Esophagus squamous epithelium (tissue), 5 donors: ENCODE measurements at regions not wholly inside any gene's neighbourhood (a gene's known extent, or its start where the extent isn't known, plus 50 kb on each side); places are given as distances from the start of the nearest gene placed in this dataset.

Experiments used
- DNase-seq: peaks from one replicate; lab custom pipeline; 2025; lab: John Stamatoyannopoulos, UW
- H3K27ac ChIP-seq, 4 donors: fragments of 200-600 bp; sonication (generic); one replicate each; pipeline ENCODE4 v1.5.1; 2016 to 2019; ENCODE audit warnings: mild to moderate bottlenecking in 1 of 4
- H3K27me3 ChIP-seq, 4 donors: fragments of 200-600 bp; sonication (generic); 1 replicate in 3 of 4; 2 replicates in 1 of 4; pipeline versions ENCODE4 v1.5.1 to v1.6.0; 2017 to 2021; ENCODE audit warnings: antibody characterized with exemption in 1 of 4
- H3K36me3 ChIP-seq, 3 donors: fragments of 200-600 bp; sonication (generic); one replicate each; pipeline ENCODE4 v1.5.1; 2016 to 2019
- H3K4me1 ChIP-seq, 3 donors: fragments of 200-600 bp; sonication (generic); one replicate each; pipeline ENCODE4 v1.5.1; 2017 to 2019
- H3K4me3 ChIP-seq, 4 donors: fragments of 200-600 bp; sonication (generic); 1 replicate in 3 of 4; 2 replicates in 1 of 4; pipeline ENCODE4 v1.5.1; 2016 to 2019; ENCODE audit warnings: mild to moderate bottlenecking in 2 of 4, moderate library complexity in 1 of 4
- H3K9me3 ChIP-seq, 3 donors: fragments of 200-600 bp; sonication (generic); one replicate each; pipeline ENCODE4 v1.5.1; 2016 to 2019
- POLR2A ChIP-seq, 4 donors: fragments of 450-650 bp; IDR thresholded peaks; one replicate each; pipeline ENCODE4 v1.6.1; 2017; ENCODE audit warnings: antibody characterized with exemption in 4 of 4, mild to moderate bottlenecking in 4 of 4, moderate library complexity in 3 of 4
- WGBS, 2 donors: methylation state at CpG; one replicate each; pipeline ENCODE4 v1.1.5; 2018; 5-methylcytosine and 5-hydroxymethylcytosine counted together
- intact Hi-C: fragments of 100-400 bp; cut with DNase I; formaldehyde crosslinking; loops from one replicate; pipeline ENCODE4 v1.15.0; 2022
- TF ChIP-seq, protein P1 (sequence below), 6 experiments: fragments of 450-650 bp in 4 of 6; fragments of 200-600 bp in 2 of 6; sonication (generic) in 2 of 6; IDR thresholded peaks; one replicate each; pipeline ENCODE4 v1.5.1; 2016 to 2019; ENCODE audit warnings: antibody characterized with exemption in 6 of 6, mild to moderate bottlenecking in 4 of 6, moderate library complexity in 4 of 6
- donor health status: DM: yes; HTN: yes; CAD: no.

DNA sequence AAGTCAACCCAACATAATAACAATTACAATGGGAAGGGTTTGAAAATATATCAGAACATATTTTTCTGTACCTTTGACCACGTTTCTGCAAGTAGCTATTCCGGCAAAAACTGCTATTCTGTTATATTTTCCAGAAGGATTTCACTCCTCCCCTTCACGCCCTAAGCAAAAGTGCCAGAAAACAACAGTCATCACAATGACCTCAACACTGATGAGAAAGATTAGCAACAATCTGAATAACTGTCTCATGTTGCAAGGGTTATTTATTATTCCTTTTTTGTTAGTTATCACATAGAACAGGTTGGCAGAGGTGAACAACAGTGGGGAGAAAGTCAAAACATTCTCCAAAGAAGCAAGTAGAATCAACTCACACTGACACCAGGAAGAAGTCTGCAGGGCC is 269.4 kb upstream of the ARRDC4 start:
- intact Hi-C loops = no loop called here
- Histone ChIP-seq H3K4me3 (no peak overlapping the region), H3K4me1 (no peaks in the 10 kb centered on the region), H3K27ac (no peak overlapping the region), H3K9me3 (no peaks in the 10 kb centered on the region), H3K27me3 (no peaks in the 10 kb centered on the region), H3K36me3 (no peaks in the 10 kb centered on the region)
- WGBS, 2 donors = 62 to 67% methylated on average over 3 of the region's 3 CpGs
- no peak for DNase-seq
- TF ChIP-seq POLR2A (IDR thresholded peaks at IDR 0.05) = no peak
- TF ChIP-seq, protein P1, sequence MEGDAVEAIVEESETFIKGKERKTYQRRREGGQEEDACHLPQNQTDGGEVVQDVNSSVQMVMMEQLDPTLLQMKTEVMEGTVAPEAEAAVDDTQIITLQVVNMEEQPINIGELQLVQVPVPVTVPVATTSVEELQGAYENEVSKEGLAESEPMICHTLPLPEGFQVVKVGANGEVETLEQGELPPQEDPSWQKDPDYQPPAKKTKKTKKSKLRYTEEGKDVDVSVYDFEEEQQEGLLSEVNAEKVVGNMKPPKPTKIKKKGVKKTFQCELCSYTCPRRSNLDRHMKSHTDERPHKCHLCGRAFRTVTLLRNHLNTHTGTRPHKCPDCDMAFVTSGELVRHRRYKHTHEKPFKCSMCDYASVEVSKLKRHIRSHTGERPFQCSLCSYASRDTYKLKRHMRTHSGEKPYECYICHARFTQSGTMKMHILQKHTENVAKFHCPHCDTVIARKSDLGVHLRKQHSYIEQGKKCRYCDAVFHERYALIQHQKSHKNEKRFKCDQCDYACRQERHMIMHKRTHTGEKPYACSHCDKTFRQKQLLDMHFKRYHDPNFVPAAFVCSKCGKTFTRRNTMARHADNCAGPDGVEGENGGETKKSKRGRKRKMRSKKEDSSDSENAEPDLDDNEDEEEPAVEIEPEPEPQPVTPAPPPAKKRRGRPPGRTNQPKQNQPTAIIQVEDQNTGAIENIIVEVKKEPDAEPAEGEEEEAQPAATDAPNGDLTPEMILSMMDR (IDR thresholded peaks at IDR 0.05) = no peak

DNA sequence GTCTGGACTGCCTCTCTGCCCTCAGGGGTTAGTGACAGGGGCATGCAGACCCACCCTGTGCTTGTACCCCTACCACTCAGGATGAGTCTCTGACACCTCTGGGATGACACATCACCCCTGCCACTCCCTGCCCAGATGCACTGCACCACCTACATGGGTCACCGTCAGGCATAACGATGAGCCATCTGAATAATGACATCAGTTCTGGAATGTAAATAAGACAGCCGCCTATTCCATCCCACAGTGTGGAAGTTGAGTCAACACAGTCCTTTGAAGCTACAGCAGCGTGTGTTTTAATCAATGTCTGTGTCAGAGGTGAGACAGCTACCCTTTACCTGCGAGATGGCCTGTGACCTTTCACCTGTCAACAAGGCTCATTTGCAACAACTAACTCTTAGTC is 268.7 kb upstream of the ARRDC4 start:
- Histone ChIP-seq H3K4me1 (no peaks in the 10 kb centered on the region), H3K36me3 (no peaks in the 10 kb centered on the region), H3K27me3 (no peaks in the 10 kb centered on the region), H3K4me3 (no peak overlapping the region), H3K27ac (no peak overlapping the region), H3K9me3 (no peaks in the 10 kb centered on the region)
- TF ChIP-seq POLR2A (IDR thresholded peaks at IDR 0.05) = no peak
- TF ChIP-seq, protein P1 (IDR thresholded peaks at IDR 0.05) = no peak
- DNase-seq = no peak
- WGBS, 2 donors = 34 to 47% methylated on average over 3 to 5 of the region's 5 CpGs
- intact Hi-C loops = no loop called here

DNA sequence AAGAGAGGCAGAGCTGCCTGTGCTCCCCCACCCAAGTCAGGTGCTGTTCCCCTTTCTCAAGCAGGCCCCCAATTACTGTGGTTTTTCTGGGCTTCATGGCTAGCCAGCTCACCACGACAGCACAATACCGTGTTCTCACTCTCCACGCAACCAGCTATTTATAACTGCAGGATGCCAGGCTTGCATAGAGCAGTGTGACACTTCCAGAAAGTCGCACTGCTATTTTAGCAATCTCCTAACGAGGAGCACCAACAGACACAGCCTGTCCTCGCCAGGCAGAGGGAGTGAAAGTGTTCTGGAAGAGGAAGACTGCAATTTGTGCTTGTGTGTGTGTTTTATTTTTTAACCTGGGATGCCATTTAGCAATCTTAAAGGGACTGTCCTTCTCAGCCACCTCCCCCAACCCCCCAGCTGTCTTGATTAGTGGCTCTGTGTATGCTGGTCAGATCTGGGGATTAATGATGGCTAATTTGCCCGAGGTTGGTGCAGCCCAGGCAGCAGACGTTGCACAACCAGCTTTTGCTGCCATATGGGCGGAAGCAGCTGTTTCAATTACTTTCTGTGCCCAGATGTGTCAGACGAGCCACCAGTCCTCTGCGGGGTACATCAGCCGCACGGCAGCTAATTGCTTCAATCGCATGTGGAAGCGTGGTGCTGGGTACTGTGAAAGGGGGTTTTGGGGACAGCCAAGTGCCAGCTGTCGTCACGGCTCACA is 268.0 kb upstream of the ARRDC4 start:
- no peaks in the 10 kb centered on the region for H3K9me3 ChIP-seq
- no peaks in the 10 kb centered on the region for H3K4me1 ChIP-seq
- no peaks in the 10 kb centered on the region for H3K36me3 ChIP-seq
- intact Hi-C loops = no loop called here
- H3K27ac ChIP-seq = no peak overlapping the region
- H3K27me3 ChIP-seq = no peaks in the 10 kb centered on the region
- WGBS, 2 donors = 56 to 58% methylated on average over 7 to 11 of the region's 17 CpGs
- DNase-seq = no peak
- no peak overlapping the region for H3K4me3 ChIP-seq
- TF ChIP-seq POLR2A (IDR thresholded peaks at IDR 0.05) = no peak
- TF ChIP-seq, protein P1 (IDR thresholded peaks at IDR 0.05) = no peak

DNA sequence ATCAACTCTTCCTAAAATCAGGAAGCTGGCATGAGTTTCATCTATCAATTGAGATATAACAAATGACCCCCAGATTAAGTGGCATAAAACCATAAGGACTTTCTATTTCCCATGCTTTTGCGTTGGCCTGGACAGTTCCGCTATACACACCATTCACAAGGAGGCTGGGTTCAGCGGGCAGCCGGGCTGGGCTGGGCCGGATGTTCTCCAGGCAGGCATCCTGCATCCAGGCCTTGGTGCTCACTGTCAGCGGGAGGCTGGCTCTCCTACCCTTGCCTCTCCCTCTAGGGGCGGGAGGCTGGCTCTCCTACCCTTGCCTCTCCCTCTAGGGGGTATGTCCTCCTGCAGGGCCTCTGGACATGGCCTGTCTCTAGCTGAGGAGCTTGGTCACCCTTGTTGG is 266.0 kb upstream of the ARRDC4 start:
- H3K4me3 ChIP-seq = no peak overlapping the region
- TF ChIP-seq POLR2A (IDR thresholded peaks at IDR 0.05) = no peak
- TF ChIP-seq, protein P1 (IDR thresholded peaks at IDR 0.05) = no peak
- H3K36me3 ChIP-seq = no peaks in the 10 kb centered on the region
- no peaks in the 10 kb centered on the region for H3K27me3 ChIP-seq
- no peaks in the 10 kb centered on the region for H3K9me3 ChIP-seq
- WGBS, 2 donors = 82 to 98% methylated on average over 6 of the region's 7 CpGs
- DNase-seq = no peak
- no peak overlapping the region for H3K27ac ChIP-seq
- intact Hi-C loops = no loop called here
- no peaks in the 10 kb centered on the region for H3K4me1 ChIP-seq

GRCh38 chr15:97703400-97703799 is 257.1 kb upstream of the ARRDC4 start:
- Histone ChIP-seq H3K36me3 (no peaks in the 10 kb centered on the region), H3K27ac (no peak overlapping the region), H3K27me3 (no peaks in the 10 kb centered on the region), H3K4me1 (no peaks in the 10 kb centered on the region), H3K4me3 (no peak overlapping the region), H3K9me3 (no peaks in the 10 kb centered on the region)
- no peak for DNase-seq
- intact Hi-C loops = no loop called here
- TF ChIP-seq POLR2A (IDR thresholded peaks at IDR 0.05) = no peak
- TF ChIP-seq, protein P1 (IDR thresholded peaks at IDR 0.05) = no peak
- WGBS, 2 donors = 90 to 92% methylated on average over 5 of the region's 5 CpGs
